H9 (cell line): ENCODE measurements at regions not wholly inside any gene's neighbourhood (a gene's known extent, or its start where the extent isn't known, plus 50 kb on each side); places are given as distances from the start of the nearest gene placed in this dataset.
A peak's percentile ranks its signal among the peaks of the same experiment; 100 is the strongest.

Experiments
- DNase-seq: peaks from one replicate; pipeline ENCODE4 v3.0.0-alpha.2; 2017
- H2AFZ ChIP-seq: one replicate; pipeline ENCODE4 v1.6.1; 2013; ENCODE audit warnings: mild to moderate bottlenecking, low read length, control low read depth, moderate library complexity
- H2AK5ac ChIP-seq: 2 replicates; pipeline ENCODE4 v1.6.1; 2013; ENCODE audit warnings: low read length, control low read depth, mixed read lengths; ENCODE audit not compliant: insufficient read length
- H2BK120ac ChIP-seq: one replicate; pipeline ENCODE4 v1.6.1; 2013; ENCODE audit warnings: low read depth, mild to moderate bottlenecking, low read length, control low read depth, inconsistent platforms; ENCODE audit not compliant: poor library complexity, severe bottlenecking
- H2BK12ac ChIP-seq: 2 replicates; pipeline ENCODE4 v1.6.1; 2013; ENCODE audit warnings: low read length, control low read depth, mixed read lengths, low read depth; ENCODE audit not compliant: insufficient read length
- H2BK15ac ChIP-seq: 2 replicates; pipeline ENCODE4 v1.6.1; 2013; ENCODE audit warnings: low read depth, low read length, control low read depth
- H2BK20ac ChIP-seq: one replicate; pipeline ENCODE4 v1.6.1; 2013; ENCODE audit warnings: low read depth, mild to moderate bottlenecking, low read length, control low read depth, inconsistent platforms; ENCODE audit not compliant: poor library complexity, severe bottlenecking
- H2BK5ac ChIP-seq: 2 replicates; pipeline ENCODE4 v1.6.1; 2013; ENCODE audit warnings: low read length, control low read depth, mixed read lengths; ENCODE audit not compliant: insufficient read length
- H3K14ac ChIP-seq: 2 replicates; pipeline ENCODE4 v1.6.1; 2013; ENCODE audit warnings: low read length, control low read depth; ENCODE audit not compliant: insufficient read depth
- H3K18ac ChIP-seq: 2 replicates; pipeline ENCODE4 v1.6.1; 2013; ENCODE audit warnings: low read depth, mild to moderate bottlenecking, mixed read lengths, low read length, control low read depth; ENCODE audit not compliant: insufficient read length
- H3K23ac ChIP-seq: 2 replicates; pipeline ENCODE4 v1.6.1; 2013; ENCODE audit warnings: low read length, control low read depth, mixed read lengths, low read depth; ENCODE audit not compliant: insufficient read length
- H3K23me2 ChIP-seq: 2 replicates; pipeline ENCODE4 v1.6.1; 2013; ENCODE audit warnings: low read depth, mild to moderate bottlenecking, mixed read lengths, low read length, control low read depth; ENCODE audit not compliant: insufficient read length, poor library complexity, severe bottlenecking
- H3K27ac ChIP-seq: 2 replicates; pipeline ENCODE4 v1.5.1; 2013; ENCODE audit warnings: low read length, control low read depth, mixed read lengths, low read depth; ENCODE audit not compliant: insufficient read length
- H3K27me3 ChIP-seq: 2 replicates; pipeline ENCODE4 v1.6.1; 2013; ENCODE audit warnings: low read length, control low read depth, inconsistent platforms; ENCODE audit not compliant: insufficient read depth
- H3K4ac ChIP-seq: 2 replicates; pipeline ENCODE4 v1.6.1; 2013; ENCODE audit warnings: low read depth, mild to moderate bottlenecking, control low read depth, inconsistent platforms, low read length, moderate library complexity
- H3K4me1 ChIP-seq: 2 replicates; pipeline ENCODE4 v1.6.1; 2013; ENCODE audit warnings: low read length, control low read depth, inconsistent platforms; ENCODE audit not compliant: insufficient read depth
- H3K4me2 ChIP-seq: 2 replicates; pipeline ENCODE4 v1.6.1; 2013; ENCODE audit warnings: low read length, control low read depth, mixed read lengths; ENCODE audit not compliant: insufficient read length, insufficient read depth
- H3K56ac ChIP-seq: 2 replicates; pipeline ENCODE4 v1.6.1; 2013; ENCODE audit warnings: low read depth, mild to moderate bottlenecking, mixed read lengths, low read length, control low read depth; ENCODE audit not compliant: insufficient read length
- H3K79me1 ChIP-seq: 2 replicates; pipeline ENCODE4 v1.6.1; 2013; ENCODE audit warnings: low read depth, mild to moderate bottlenecking, moderate library complexity, low read length, control low read depth, inconsistent platforms; ENCODE audit not compliant: insufficient read depth, poor library complexity, severe bottlenecking
- H3K79me2 ChIP-seq: 2 replicates; pipeline ENCODE4 v1.6.1; 2013; ENCODE audit warnings: low read length, control low read depth, inconsistent platforms; ENCODE audit not compliant: insufficient read depth
- H3K9ac ChIP-seq: 2 replicates; pipeline ENCODE4 v1.6.1; 2013; ENCODE audit warnings: low read length, control low read depth, mixed read lengths; ENCODE audit not compliant: insufficient read length; ENCODE audit errors: extremely low read depth
- H3K9me3 ChIP-seq: one replicate; pipeline ENCODE4 v1.6.1; 2013; ENCODE audit warnings: low read depth, low read length, inconsistent platforms; ENCODE audit not compliant: control insufficient read depth
- H3T11ph ChIP-seq: one replicate; pipeline ENCODE4 v1.6.1; 2013; ENCODE audit warnings: mild to moderate bottlenecking, low read length, control low read depth, inconsistent platforms
- H4K20me1 ChIP-seq: one replicate; pipeline ENCODE4 v1.6.1; 2013; ENCODE audit not compliant: control insufficient read depth, insufficient read length, insufficient read depth
- H4K5ac ChIP-seq: 2 replicates; pipeline ENCODE4 v1.6.1; 2013; ENCODE audit warnings: low read depth, mild to moderate bottlenecking, mixed read lengths, low read length, control low read depth; ENCODE audit not compliant: insufficient read length
- H4K8ac ChIP-seq: replicated peaks from 2 replicates; pipeline ENCODE4 v1.6.1; 2013; ENCODE audit warnings: low read length, control low read depth, mixed read lengths, low read depth; ENCODE audit not compliant: insufficient read length
- H4K91ac ChIP-seq: 2 replicates; pipeline ENCODE4 v1.6.1; 2013; ENCODE audit warnings: low read depth, mild to moderate bottlenecking, moderate library complexity, mixed read lengths, low read length, control low read depth; ENCODE audit not compliant: insufficient read length
- H3K27ac Mint-ChIP-seq, 3 experiments: 2 replicates in 2 of 3; 3 replicates in 1 of 3; pipeline ENCODE4 v1.8.0; 2020 to 2021; ENCODE audit warnings: mixed read lengths in 3 of 3, mild to moderate bottlenecking in 1 of 3, moderate library complexity in 1 of 3
- H3K27me3 Mint-ChIP-seq: 2 replicates; pipeline ENCODE4 v1.8.0; 2021; ENCODE audit warnings: low read depth, mild to moderate bottlenecking, moderate library complexity, mixed read lengths
- H3K36me3 Mint-ChIP-seq, 3 experiments: 2 replicates in 2 of 3; 3 replicates in 1 of 3; pipeline ENCODE4 v1.8.0; 2020 to 2021; ENCODE audit warnings: low read depth in 3 of 3, mixed read lengths in 3 of 3; ENCODE audit not compliant: insufficient read depth in 1 of 3
- H3K4me1 Mint-ChIP-seq, 2 experiments: 2 replicates each; pipeline ENCODE4 v1.8.0; 2020; ENCODE audit warnings: mixed read lengths in 2 of 2
- H3K4me3 Mint-ChIP-seq, 2 experiments: 2 replicates in 1 of 2; 3 replicates in 1 of 2; pipeline ENCODE4 v1.8.0; 2020 to 2021; ENCODE audit warnings: mild to moderate bottlenecking in 2 of 2, mixed read lengths in 2 of 2, moderate library complexity in 1 of 2
- H3K9me3 Mint-ChIP-seq, 2 experiments: 2 replicates in 1 of 2; 3 replicates in 1 of 2; pipeline ENCODE4 v1.8.0; 2020; ENCODE audit warnings: mild to moderate bottlenecking in 2 of 2, mixed read lengths in 2 of 2, moderate library complexity in 1 of 2
- CTCF ChIP-seq: fragments of 200-600 bp; sonication (generic); conservative IDR thresholded peaks from 3 replicates; pipeline ENCODE4 v1.8.0; 2021; ENCODE audit warnings: antibody characterized with exemption, mild to moderate bottlenecking
- WGBS: extraction: QIAGEN DNeasy Blood & Tissue Kit; methylation state at CpG from one replicate; pipeline ENCODE4 v1.1.7; 2013; ENCODE audit warnings: missing lambda C conversion rate, low lambda C conversion rate, mixed read lengths; ENCODE audit not compliant: insufficient read length; ENCODE audit errors: extremely low coverage; 5-methylcytosine and 5-hydroxymethylcytosine counted together

- Mint-ChIP-seq H3K4me1 (peaks cover 18 to 22% of the 10 kb centered on the region in 2 experiments), H3K27ac (no peak overlapping the region), H3K9me3 (no peaks in the 10 kb centered on the region; a peak in 2 of 5 replicates), H3K4me3 (peak overlapping the region in 1 of 2 experiments; percentile 71; a peak in 2 of 5 replicates), H3K27me3 (peaks cover 95% of the 10 kb centered on the region), H3K36me3 (no peaks in the 10 kb centered on the region)
- Histone ChIP-seq H3K27ac (no peak overlapping the region), H4K8ac (no peak overlapping the region), H4K91ac (no peak overlapping the region), H3T11ph (no peak overlapping the region), H3K18ac (no peak overlapping the region), H3K56ac (no peak overlapping the region), H3K9me3 (no peaks in the 10 kb centered on the region), H3K4me1 (peaks cover 5% of the 10 kb centered on the region; the same call in 1 of the 2 replicates), H3K23ac (no peak overlapping the region), H2BK20ac (no peak overlapping the region), H3K27me3 (peaks cover 9% of the 10 kb centered on the region; the same call in 1 of the 2 replicates), H2BK15ac (no peak overlapping the region), H2BK5ac (no peak overlapping the region), H2AFZ (no peak overlapping the region), H3K14ac (no peak overlapping the region), H3K9ac (no peak overlapping the region), H4K20me1 (no peaks in the 10 kb centered on the region), H3K79me1 (no peaks in the 10 kb centered on the region), H2BK12ac (no peak overlapping the region), H3K23me2 (no peaks in the 10 kb centered on the region), H3K4ac (no peak overlapping the region), H3K4me2 (peak overlapping the region; percentile 58), H2BK120ac (no peak overlapping the region), H2AK5ac (no peak overlapping the region), H3K79me2 (no peaks in the 10 kb centered on the region), H4K5ac (no peak overlapping the region)
- TF ChIP-seq CTCF = no peak
- DNase-seq = no peak
- WGBS = no CpG with 5 or more reads among the region's 6 CpGs
These were observed 75.0 kb upstream of the PAX2 start for GRCh38 chr10:100670368-100670767.
